ENCODE measurements at regions not wholly inside any gene's neighbourhood (a gene's known extent, or its start where the extent isn't known, plus 50 kb on each side); places are given as distances from the start of the nearest gene placed in this dataset.

DNA sequence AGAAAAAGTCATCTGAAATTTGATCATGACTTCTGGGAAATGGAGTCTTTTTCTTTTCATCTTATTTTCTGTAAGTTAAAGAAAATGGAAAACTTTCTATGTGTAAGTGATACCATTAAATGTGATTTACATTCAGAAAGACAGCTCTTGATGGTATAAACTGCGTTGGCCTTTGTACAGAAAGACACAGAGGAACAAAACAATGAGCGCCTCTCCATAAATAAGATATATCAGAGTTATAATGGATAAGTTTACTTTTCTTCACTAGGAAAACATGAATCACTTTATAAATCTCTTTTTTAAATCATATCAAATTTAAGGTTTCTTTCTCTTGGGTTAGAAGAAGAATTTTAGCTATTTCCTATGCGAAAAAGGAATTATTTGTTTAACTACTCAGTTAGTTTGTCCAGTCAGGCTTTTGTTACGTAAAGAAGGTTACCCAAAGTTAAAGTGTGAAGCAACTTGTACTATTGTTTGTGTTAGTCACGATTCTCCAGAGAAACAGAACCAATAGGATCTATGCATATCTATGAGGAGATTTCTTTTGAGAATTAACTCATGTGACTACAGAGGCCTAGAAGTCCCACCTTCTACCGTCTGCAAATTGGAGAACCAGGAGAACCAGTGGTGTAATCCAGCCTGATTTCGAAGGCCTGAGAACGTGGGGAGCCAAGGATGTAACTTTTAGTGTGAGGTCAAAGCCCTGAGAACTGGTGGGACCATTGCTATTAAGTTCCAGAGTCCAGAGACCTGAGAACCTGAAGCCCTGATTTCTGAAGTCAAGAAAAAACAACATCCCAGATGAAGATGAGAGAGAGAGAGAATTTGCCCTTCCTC lies 295.4 kb upstream of the KCNJ16 start:
- no peak for DNase-seq

DNA sequence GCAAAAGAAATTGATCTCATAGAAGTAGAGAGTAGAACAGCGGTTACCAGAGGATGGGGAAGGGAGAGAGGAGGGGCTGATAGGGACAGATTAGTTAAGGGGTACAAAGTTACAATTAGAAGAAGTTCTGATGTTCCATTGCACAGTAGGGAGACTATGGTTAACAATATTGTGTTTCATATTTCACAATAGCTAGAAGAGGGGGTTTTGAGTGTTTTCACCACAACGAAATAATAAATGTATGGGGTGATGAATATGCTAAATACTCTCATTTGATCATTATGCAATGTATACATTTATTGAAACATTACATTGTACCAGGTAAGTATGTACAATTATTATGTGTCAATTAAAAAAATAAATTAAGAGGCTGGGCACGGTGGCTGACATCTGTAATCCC lies 291.2 kb upstream of the KCNJ16 start:
- no peak for DNase-seq

DNA sequence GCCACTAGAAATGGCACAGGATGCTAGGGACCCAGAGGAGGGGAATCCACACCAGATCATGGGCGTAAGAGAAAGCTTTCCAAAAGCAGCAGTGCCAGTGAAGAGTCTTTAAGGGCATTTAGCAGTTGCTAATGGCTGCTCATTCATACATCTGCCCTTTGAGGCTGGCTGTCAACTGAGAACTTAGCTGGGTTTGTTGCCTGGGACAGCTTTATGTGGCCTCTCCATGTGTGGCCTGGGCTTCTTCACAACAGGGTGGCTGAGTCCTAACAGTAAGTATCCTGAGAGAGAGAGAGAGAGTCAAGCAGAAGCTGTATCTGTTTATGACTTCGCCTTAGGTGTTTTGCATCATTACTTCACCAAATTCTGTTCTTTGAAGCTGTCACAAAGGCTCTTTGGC lies 286.1 kb upstream of the KCNJ16 start:
- no peak for DNase-seq

DNA sequence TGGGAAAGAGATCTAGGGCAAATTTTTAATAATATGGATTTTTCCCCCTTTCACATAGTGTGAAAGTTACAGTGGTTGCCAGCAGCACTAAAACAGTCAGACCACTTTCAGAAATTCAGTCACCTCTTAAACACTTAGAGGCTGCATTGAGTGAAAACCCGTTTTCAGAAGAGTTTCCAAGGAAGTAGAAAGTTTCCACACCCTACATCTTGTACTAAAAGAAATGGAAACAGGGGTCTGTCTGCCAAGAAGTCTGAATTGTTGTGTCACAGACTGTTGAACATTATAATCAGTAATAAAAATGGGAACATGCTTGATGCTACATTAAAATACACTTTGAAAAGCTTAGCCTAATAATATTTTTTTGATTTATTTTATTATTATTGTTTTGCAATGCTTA lies 278.9 kb upstream of the KCNJ16 start:
- DNase-seq, result no peak

DNA sequence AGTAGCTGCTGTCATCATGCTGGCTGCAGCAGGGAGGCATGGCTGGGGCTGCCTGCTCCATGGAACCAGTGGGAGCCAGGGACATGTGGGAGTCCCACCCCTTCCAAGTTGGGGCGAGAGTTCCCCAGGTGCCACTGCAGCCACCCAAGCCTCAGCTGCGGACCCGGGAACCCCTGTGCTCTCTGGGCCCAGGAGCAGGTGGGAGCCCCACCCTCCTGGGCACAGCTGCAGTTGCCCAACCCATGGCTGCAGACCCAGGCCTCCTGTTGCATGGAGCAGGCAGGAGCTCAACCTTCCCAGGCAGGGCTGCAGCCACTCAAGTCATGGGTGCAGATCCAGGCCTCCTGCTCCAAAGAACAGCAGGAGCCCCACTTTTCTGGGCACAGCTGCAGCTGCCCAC lies 274.2 kb upstream of the KCNJ16 start:
- DNase-seq, result no peak

DNA sequence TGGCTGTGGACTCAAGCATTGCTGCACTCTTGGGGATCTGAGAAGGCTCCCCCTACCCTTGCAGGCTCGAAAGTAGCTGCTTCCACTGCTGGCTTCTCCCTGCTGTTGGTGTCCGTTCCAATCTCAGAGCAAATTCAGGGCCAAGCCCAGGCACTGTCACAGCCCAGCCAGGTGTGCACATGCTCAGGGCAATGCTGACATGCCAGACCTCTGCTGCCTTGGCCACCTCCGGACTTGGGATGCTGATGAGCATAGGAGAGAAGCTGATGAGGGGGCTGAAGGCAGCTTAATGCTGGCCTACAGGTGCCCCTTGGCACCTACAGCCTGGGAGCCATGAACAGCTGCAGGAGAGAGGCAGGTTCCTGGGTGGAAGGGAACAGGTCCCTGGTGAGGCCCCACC lies 273.7 kb upstream of the KCNJ16 start:
- DNase-seq, result no peak

DNA sequence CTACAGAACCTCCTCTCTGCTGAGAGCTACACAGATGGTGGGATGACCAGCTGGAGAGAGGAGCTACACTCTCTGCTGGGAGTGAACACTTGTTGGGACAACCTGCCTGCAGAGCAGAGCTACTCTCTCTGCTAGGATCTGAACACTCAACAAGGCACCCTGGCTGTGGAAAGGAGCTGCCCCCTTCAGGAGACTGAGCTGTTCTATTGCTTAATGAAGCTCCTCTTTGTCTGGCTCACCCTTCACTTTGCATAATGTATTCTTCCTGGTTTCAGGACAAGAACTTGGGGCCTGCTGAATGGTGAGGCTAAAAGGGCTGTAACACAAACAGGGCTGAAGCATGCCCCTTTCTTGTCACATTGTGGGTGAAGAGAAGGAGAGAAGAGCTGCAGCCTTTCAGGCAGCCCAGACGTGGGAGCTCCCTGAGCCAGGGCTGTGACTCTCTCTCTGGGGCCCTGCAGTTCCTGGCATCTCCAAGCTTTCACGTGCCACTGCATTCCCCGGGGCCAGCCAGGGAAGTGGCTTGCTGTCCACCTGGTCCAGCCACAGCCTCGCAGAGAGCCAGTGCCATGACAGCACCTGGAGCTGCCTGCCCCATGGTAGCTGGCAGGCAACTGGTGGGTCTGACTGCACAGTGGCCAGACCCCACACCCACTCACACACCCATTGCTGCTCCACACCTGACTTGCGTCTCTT lies 272.8 kb upstream of the KCNJ16 start:
- DNase-seq, result no peak

DNA sequence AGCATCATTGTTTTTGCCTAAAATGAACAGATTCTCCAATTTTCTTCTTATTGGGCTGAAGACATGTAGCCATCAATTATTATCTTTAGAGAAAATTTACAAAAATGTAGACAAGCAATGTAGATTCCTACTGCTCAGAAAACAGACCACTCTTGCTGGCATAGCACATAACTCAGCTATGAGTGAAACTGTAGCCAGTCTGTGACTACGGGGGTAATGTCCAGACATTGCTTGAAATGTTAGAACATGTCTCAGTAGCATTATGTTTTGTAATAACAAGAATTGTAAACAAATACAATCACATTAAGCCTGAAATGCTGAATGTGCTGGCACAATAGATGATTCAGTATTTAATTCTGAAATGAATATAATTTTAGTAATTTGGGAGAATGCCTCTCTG lies 265.7 kb upstream of the KCNJ16 start:
- DNase-seq, result no peak

DNA sequence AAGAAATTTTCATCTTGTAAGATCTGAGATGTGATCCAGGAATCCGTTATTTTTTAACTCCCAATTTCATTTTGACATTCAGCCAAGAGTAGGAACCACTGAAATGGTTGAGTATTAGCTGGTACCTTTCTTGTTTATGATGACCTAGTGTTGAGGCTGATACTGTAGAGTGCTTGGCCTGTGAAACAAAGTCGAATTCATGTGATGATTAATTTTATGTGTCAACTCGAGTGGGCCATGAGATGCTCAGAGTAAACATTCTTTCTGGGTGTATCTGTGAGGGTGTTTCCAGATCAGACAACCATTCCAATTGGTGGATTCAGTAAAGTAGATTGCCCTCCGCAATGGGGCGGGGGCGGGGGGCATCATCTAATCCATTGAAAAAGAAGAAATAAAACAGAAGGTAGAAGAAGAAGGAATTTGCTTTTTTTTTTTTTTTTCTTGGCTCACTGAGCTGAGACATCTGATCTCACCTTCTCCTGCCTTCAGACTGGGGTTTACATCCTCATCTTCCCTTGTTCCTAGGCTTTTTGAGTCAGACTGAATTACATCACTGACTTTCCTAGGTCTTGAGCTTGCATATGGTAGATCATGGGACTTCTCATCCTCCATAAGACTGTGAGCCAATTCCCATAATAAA lies 264.6 kb upstream of the KCNJ16 start:
- DNase-seq, result no peak

DNA sequence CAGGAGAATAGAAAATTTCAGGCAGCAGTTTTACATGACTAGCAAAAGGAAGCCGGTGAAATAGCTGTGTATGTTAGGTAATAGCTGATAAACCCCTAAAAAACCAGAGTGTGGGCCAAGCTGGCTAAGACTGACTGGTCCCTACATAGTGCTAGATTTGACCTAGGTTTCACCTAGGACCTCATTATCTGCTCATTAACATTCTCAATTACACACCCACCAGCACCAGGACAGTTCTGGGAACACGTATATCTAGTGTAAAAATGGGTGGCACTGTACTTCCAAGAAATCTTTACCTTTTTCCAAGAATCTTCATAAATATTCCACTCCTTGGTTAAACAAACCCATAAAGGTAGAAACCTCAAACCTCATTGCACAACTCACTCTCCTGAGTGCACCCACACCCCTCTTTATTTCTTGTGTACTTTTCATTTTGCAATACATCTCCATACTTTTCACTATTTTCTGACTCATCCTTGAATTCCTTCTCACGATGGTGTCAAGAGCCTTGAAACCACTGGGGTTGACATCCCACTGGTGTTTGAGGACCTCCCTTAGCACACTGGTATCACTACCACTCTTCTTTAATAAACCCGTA lies 262.7 kb upstream of the KCNJ16 start:
- DNase-seq, result no peak

DNA sequence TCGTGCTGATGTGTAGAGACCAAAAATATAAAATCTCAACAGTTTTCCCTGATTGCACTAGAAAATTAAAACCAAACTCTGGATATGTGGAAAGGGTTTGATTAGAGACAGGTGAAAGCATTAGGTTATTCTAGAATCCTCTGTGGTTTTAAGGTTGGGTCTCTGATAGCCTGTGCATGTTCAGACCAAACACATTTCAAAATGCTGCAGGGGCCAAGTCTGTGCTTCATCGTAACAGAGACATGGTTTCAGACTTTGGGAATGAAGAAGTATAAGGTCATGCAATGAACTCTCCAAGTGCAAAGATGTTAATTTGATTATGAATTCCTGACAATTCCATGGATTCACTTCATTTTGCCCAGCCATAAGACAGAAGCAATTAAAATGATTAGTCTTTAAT lies 261.0 kb upstream of the KCNJ16 start:
- no peak for DNase-seq

DNA sequence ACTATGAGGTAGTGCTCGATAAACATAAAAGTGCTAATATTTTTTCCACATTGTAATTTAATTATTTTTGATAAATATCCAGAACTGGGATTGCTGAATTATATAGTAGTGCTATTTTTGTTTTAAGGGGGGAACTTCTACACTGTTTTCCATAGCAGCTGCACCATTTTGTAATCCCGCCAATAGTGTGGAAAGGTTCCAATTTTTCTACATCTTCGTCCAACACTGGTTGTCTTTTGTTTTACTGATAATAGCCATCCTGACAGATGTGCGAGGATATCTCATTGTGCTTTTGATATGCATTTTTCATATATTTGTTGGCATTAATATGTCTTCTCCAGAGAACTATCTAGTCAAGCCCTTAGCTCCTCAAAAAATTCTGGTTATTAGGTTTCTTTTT lies 259.6 kb upstream of the KCNJ16 start:
- DNase-seq, result no peak

DNA sequence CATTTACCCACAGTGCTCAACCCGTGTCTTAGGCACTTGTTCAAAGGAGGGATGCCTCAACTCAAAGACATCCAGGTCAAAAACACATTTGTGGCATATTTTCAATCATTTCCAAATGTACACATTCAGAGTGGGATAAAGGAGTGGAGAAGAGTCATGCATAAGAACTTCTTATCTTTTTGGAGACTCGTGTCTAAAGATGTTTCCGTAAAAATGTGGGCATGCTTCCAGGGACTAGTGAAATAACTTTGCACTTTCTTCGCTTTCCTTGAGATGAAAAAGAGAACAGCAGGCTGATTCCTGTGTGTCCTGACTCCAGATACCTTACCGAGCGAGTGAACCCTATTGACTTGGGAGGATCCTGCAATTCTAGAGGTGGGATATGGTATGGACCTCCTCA lies 256.6 kb upstream of the KCNJ16 start:
- no peak for DNase-seq

DNA sequence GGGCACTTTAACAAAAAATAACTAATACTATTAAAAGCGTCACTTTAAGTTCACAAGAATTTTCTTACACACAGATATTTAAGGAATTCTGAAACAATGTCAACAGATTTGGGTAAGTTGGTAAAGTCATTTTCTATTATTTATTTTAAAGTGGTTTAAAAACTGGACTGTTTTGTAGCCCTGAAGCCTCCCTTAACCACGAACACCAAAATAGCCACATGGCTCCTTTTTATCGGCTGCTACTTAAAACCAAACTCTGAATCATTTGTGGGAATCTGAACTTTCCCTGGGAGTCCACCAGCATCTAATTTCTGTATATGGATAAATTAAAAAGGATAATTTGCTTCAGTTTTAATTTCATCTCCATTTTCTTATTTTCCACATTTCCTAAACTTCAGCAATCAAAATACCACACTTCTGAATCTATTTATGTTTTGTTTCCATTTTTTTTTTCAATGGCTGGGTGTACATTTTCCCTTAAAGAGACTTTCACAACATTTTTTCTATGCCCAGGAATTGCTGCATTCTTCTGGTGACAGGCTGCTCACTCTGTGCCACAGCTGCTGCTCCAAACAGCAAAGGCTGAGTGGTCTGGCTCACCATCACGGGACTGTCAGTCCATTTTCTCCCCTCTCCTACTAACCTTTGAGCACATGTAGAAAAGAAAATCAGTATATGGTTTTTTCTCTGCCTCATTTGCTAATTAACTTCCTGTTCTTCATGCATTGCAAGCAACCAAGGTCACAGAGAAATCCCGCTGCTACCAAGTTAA lies 255.5 kb upstream of the KCNJ16 start:
- DNase-seq, result no peak

DNA sequence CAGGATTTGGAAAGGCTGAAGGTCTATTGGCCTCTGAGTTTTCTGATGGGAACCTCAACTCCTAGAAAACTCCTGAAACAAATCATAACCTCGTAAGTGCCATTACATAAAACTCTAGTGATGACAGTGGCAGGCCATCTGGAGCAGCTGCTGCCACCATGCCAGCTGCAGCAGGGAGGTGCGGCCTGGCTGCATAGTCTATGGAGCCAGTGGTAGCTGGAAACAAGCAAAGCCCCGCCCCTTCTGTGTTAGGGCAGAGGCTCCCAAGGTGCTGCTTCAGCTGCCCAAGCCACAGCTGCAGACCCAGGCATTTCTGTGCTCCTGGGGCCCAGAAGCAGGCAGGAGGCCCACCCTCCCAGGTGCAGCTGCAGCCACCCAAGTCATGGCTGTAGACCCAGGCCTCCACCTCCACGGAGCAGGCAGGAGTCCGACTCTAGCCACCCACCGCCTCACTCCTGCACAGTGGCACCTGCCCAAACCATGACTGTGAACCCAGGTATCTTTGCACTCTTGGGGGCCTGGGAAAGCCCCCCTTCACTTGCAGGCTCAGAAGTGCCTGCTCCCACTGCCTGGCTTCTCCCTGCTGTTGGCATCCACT lies 254.1 kb upstream of the KCNJ16 start:
- DNase-seq, result peak; percentile 1

DNA sequence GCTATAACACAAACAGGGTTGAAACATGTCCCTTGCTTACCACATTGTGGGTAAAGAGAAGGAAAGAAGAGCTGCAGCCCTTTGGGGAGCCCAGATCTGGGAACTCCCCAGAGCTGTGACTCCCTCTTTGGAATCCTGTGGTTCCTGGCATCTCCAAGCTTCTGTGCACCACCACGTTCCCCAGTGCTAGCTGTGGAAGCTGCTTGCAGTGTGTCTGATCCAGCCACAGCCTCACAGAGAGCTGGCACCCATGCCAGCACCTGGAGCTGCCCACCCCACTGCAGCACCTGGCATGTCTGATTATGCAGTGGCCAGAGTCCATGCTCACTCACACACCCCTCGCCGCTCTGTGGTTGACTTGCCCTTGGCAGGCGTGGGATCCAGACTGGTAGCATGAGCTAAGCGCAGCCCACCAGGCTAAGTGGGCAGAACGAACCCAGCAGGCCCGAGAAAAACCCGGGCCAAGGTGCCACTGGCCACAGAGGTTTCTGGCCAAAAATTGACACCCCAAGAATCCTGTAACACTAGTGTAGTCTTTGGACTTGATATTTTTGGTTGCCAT lies 252.6 kb upstream of the KCNJ16 start:
- DNase-seq, result no peak

DNA sequence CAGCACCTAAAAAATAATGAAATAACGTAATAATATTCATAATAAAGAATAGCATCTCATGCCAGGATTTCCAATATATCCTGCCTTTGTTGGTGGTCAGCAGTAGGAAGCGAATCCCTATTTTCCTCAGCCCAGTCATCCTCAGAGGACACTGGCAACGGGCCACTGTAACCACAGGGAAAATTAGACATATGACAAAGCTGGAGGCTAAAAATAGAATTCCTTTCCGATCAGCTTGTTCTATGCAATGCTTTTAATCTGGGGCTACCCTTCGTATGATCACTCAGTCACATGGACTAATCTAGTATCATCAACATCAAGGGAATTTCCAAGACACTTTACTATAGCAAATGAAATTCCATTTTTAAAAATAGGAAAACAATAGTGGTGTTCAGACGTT lies 246.9 kb upstream of the KCNJ16 start:
- no peak for DNase-seq

DNA sequence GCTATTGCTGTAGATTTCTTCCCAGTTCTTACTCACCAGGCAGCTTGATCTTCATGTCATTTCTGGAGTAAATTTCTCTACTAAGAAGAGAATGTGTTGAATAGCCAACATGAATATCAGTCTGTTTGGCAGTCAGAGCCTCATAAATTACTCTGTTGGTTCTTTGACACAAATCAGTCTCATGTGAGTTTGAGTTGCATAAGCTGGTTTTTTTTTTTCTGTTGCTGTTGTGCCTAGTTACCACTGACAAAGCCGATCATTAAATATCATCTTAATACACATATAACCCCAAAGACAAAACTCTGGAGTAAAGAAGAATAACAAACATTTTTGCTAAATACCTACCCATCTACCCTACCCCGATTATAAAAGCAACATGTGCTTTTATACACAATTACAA lies 240.5 kb upstream of the KCNJ16 start:
- no peak for DNase-seq

DNA sequence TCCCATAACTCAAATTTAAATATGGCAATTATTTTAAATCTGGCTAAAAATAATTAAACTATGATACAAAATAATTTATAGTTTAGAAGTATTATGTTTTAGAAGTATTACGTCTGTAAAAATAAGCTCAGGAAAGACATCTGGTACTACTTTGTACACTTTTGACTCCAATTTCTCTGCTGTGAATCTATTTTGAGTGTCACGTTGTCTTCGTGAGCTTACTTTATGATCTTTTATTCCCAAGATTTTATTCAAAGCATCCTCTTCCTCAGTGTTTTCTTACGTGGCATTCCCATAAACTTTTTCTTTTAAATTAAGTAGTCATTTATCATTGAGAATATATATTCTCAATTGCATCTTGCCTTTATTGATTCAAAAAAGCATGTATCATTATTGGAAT lies 223.3 kb upstream of the KCNJ16 start:
- no peak for DNase-seq

DNA sequence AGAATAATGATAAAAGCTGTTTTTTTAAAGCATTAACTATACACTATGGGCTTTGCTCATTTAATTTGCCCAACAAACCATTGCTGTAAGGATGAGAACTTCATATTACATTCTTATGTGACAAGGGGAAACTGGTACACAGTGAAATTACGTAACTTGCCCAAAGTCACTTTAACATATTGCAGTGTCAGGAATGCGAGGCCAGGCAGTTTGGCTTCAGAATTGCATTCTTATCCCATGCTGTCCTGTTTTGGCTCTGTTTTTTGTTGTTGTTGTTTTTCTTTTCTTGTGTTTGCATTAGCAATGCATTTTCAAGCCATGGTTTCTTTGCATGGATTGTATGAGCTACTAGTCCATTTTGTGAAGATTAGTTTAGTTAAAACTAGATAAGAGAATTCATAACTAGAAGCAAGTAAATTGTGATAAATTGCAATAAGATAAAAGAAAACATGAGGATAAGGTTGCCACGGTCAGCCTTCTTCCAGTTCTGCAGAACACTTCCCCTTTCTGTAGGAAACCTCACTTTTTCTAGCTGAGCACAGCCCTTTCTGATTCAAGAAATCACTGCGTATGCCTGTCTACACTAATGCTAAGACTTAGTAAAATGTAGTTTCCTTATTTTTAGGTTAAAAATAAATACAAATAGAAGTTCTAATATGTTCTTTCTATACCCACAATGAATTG lies 221.3 kb upstream of the KCNJ16 start:
- no peak for DNase-seq

DNA sequence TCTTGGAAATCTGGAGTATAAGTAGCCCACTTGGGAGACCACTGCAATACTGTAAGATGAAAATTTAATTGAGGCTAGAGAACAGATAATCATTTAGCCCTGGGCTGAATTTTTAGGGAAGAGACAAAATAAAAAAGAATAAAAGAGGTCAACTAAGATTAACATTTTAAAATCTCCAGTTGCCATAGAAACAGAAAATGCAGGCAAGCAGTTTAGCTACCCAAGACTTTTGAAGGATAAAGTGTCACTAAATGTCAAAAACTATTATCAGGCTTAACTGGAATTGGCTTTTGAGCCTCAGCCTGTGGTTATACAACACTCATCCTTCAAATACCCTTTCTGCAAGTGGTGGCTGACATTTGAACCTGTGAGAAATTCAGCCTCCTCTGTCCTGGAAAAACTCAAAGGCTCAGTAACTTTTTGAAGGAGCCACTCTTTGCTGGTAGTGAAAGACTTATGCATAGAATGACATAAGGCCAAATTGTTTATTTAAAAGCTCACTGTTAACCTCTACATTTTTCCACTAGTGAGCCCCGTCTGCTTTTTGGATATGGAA lies 220.7 kb upstream of the KCNJ16 start:
- no peak for DNase-seq
